DOHH2 (cell line): ENCODE measurements at regions not wholly inside any gene's neighbourhood (a gene's known extent, or its start where the extent isn't known, plus 50 kb on each side); places are given as distances from the start of the nearest gene placed in this dataset.

Experiments used
- H3F3A ChIP-seq: fragments of 200-600 bp; sonication (generic), shearing (Covaris generic); 2 replicates; pipeline ENCODE4 v1.6.0; 2016; ENCODE audit warnings: antibody characterized with exemption, mild to moderate bottlenecking; ENCODE audit not compliant: control insufficient read depth, insufficient read depth
- H3K27ac ChIP-seq: fragments of 200-600 bp; sonication (generic); 2 replicates; pipeline ENCODE4 v1.5.1; 2014; ENCODE audit warnings: low read depth, mild to moderate bottlenecking, low read length, moderate library complexity
- H3K27me3 ChIP-seq: fragments of 200-600 bp; sonication (generic); 2 replicates; pipeline ENCODE4 v1.6.1; 2014; ENCODE audit warnings: mild to moderate bottlenecking, low read length, mixed read lengths; ENCODE audit not compliant: control insufficient read depth
- H3K36me3 ChIP-seq: fragments of 200-600 bp; sonication (generic); 2 replicates; pipeline ENCODE4 v1.6.1; 2014; ENCODE audit warnings: mild to moderate bottlenecking, low read length, moderate library complexity, mixed read lengths; ENCODE audit not compliant: control insufficient read depth
- H3K4me1 ChIP-seq: fragments of 200-600 bp; sonication (generic); 2 replicates; pipeline ENCODE4 v1.6.1; 2014; ENCODE audit warnings: mild to moderate bottlenecking, low read length, mixed read lengths; ENCODE audit not compliant: control insufficient read depth
- H3K4me2 ChIP-seq: fragments of 200-600 bp; sonication (generic); 2 replicates; pipeline ENCODE4 v1.6.0; 2014; ENCODE audit warnings: mild to moderate bottlenecking, low read length, moderate library complexity
- H3K4me3 ChIP-seq: fragments of 200-600 bp; sonication (generic); 2 replicates; pipeline ENCODE4 v1.5.1; 2014; ENCODE audit warnings: mild to moderate bottlenecking, low read length, mixed read lengths
- H3K79me2 ChIP-seq: fragments of 200-600 bp; sonication (generic); 2 replicates; pipeline ENCODE4 v1.6.1; 2014; ENCODE audit warnings: mild to moderate bottlenecking, low read length, mixed read lengths; ENCODE audit not compliant: control insufficient read depth
- H3K9me2 ChIP-seq: fragments of 200-600 bp; sonication (generic); replicated peaks from 2 replicates; pipeline ENCODE4 v1.6.1; 2014; ENCODE audit warnings: mild to moderate bottlenecking, low read length, mixed read lengths; ENCODE audit not compliant: control insufficient read depth
- H3K9me3 ChIP-seq: fragments of 200-600 bp; sonication (generic); 2 replicates; pipeline ENCODE4 v1.6.1; 2014; ENCODE audit warnings: antibody characterized with exemption, low read length, mixed read lengths; ENCODE audit not compliant: control insufficient read depth, insufficient read depth
- H4K20me1 ChIP-seq: fragments of 200-600 bp; sonication (generic); 2 replicates; pipeline ENCODE4 v1.6.0; 2014; ENCODE audit warnings: low read depth, mild to moderate bottlenecking, antibody characterized with exemption, low read length, moderate library complexity; ENCODE audit not compliant: control insufficient read depth, insufficient read depth
- CTCF ChIP-seq: fragments of 200-600 bp; sonication (generic); IDR thresholded peaks from one replicate; pipeline ENCODE4 v1.5.1; 2014; ENCODE audit warnings: antibody characterized with exemption, mild to moderate bottlenecking, low read depth, low read length; ENCODE audit not compliant: poor library complexity, severe bottlenecking
- EZH2phosphoT487 ChIP-seq: fragments of 200-600 bp; sonication (generic); IDR thresholded peaks from 2 replicates; pipeline ENCODE4 v1.6.1; 2017; ENCODE audit warnings: borderline replicate concordance, mild to moderate bottlenecking, antibody characterized with exemption, low read length, moderate library complexity, mixed read lengths

DNA sequence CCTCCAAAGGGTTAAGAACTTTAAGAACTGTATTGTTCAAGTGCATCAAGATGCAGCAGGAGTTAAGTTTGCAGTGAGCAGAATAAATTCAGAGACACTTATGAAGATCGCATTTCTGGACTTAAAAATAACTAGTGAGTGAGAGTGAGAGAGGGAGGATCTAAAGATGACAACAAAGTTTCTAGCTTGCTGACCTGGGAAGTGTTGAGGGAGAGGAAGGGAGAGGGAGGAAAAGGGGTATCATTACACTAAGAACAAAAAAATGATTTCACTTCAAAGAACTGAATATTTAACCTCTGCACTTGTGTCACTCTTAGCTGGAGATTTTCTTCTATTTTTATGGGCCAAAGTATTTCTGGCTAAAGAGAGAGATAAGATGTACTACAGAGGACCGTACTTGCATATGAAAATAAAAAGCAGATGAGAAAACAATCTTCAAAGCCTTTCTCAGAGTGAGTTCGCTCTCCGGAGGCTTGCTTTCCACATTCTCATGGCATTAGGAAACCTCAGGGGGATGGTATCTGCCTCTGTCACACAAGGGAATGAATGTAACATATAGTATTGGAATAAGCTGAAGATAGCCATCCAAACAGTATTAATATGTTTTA is 91.4 kb upstream of the TJP1 start:
- Histone ChIP-seq H3K9me3 (peaks cover 14% of the 10 kb centered on the region; the same call in 1 of the 2 replicates), H3K27ac (no peak overlapping the region), H3K9me2 (no peaks in the 10 kb centered on the region), H3K4me3 (no peak overlapping the region), H3K27me3 (peaks cover 4% of the 10 kb centered on the region; the same call in 1 of the 2 replicates), H3F3A (no peaks in the 10 kb centered on the region), H3K4me1 (no peaks in the 10 kb centered on the region), H3K79me2 (no peaks in the 10 kb centered on the region), H3K4me2 (no peak overlapping the region), H4K20me1 (no peaks in the 10 kb centered on the region), H3K36me3 (no peaks in the 10 kb centered on the region)
- TF ChIP-seq CTCF (no peak), EZH2phosphoT487 (no peak)

DNA sequence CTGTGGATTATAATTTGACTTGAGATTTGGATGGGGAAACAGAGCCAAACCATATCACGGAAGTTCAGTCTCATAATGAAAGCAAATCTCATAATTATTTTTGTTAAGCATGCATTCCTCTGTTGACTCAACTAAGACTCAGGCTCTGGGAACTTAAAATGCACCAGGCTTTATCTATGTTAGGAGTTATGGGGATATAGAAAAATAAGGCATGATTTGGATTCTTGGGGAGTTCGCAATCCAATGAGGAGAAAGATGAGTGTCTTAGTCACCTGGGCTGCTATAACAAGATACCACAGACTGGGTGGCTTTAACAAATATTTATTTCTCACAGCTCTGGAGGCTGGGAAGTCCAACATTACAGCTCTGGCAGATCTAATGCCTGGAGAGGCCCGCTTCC is 89.4 kb upstream of the TJP1 start:
- TF ChIP-seq CTCF, result no peak
- no peak for TF ChIP-seq EZH2phosphoT487
- Histone ChIP-seq H3K4me2 (no peak overlapping the region), H3K4me3 (no peak overlapping the region), H3K9me2 (no peaks in the 10 kb centered on the region), H3F3A (no peaks in the 10 kb centered on the region), H3K36me3 (no peaks in the 10 kb centered on the region), H3K27me3 (0 out of 2 replicates have a peak, but pooled peaks cover 4% of the 10 kb centered on the region), H3K27ac (no peak overlapping the region), H3K9me3 (peaks cover 14% of the 10 kb centered on the region; the same call in 1 of the 2 replicates), H3K4me1 (no peaks in the 10 kb centered on the region), H4K20me1 (no peaks in the 10 kb centered on the region), H3K79me2 (no peaks in the 10 kb centered on the region)

GRCh38 chr15:29910068-29910467 is 87.8 kb upstream of the TJP1 start:
- no peak overlapping the region for H3K27ac ChIP-seq
- TF ChIP-seq CTCF (no peak), EZH2phosphoT487 (no peak)
- no peaks in the 10 kb centered on the region for H3K36me3 ChIP-seq
- H3K9me3 ChIP-seq, result peaks cover 14% of the 10 kb centered on the region; the same call in 1 of the 2 replicates
- H3K4me2 ChIP-seq, result no peak overlapping the region
- 0 out of 2 replicates have a peak, but pooled peaks cover 4% of the 10 kb centered on the region for H3K27me3 ChIP-seq
- H4K20me1 ChIP-seq, result no peaks in the 10 kb centered on the region
- no peaks in the 10 kb centered on the region for H3F3A ChIP-seq
- no peak overlapping the region for H3K4me3 ChIP-seq
- H3K9me2 ChIP-seq, result no peaks in the 10 kb centered on the region
- H3K4me1 ChIP-seq, result no peaks in the 10 kb centered on the region
- no peaks in the 10 kb centered on the region for H3K79me2 ChIP-seq
